Loucy (cell line): ENCODE measurements at regions not wholly inside any gene's neighbourhood (a gene's known extent, or its start where the extent isn't known, plus 50 kb on each side); places are given as distances from the start of the nearest gene placed in this dataset.

ENCODE experiments used
- H2AFZ ChIP-seq: fragments of 200-600 bp; sonication (generic); 2 replicates; pipeline ENCODE4 v1.6.0; 2016; ENCODE audit warnings: antibody characterized with exemption, mild to moderate bottlenecking, low read length, moderate library complexity
- H3F3A ChIP-seq: fragments of 200-600 bp; 2 replicates; pipeline ENCODE4 v1.6.0; 2016; ENCODE audit warnings: antibody characterized with exemption, low read depth, mild to moderate bottlenecking
- H3K27me3 ChIP-seq: fragments of 200-600 bp; sonication (generic); 2 replicates; pipeline ENCODE4 v1.6.1; 2014; ENCODE audit warnings: low read length, mild to moderate bottlenecking; ENCODE audit not compliant: insufficient read depth, poor library complexity, severe bottlenecking
- H3K36me3 ChIP-seq: fragments of 200-600 bp; sonication (generic); 2 replicates; pipeline ENCODE4 v1.6.1; 2016; ENCODE audit warnings: low read length; ENCODE audit not compliant: insufficient read depth
- H3K4me1 ChIP-seq: fragments of 200-600 bp; sonication (generic); 2 replicates; pipeline ENCODE4 v1.5.1; 2014; ENCODE audit warnings: low read length, mild to moderate bottlenecking; ENCODE audit not compliant: insufficient read depth, poor library complexity, severe bottlenecking
- H3K4me2 ChIP-seq: fragments of 200-600 bp; sonication (generic); 2 replicates; pipeline ENCODE4 v1.6.0; 2014; ENCODE audit warnings: antibody characterized with exemption, low read length, low read depth, mild to moderate bottlenecking; ENCODE audit not compliant: poor library complexity, severe bottlenecking
- H3K4me3 ChIP-seq: fragments of 200-600 bp; sonication (generic); 2 replicates; pipeline ENCODE4 v1.5.1; 2014; ENCODE audit warnings: low read length, mild to moderate bottlenecking, mixed read lengths; ENCODE audit not compliant: poor library complexity, severe bottlenecking
- H3K79me2 ChIP-seq: fragments of 200-600 bp; sonication (generic); 2 replicates; pipeline ENCODE4 v1.6.1; 2014; ENCODE audit warnings: low read length; ENCODE audit not compliant: insufficient read depth
- H3K9ac ChIP-seq: fragments of 200-600 bp; sonication (generic); 2 replicates; pipeline ENCODE4 v1.6.0; 2014; ENCODE audit warnings: mild to moderate bottlenecking, low read depth, low read length, moderate library complexity; ENCODE audit not compliant: poor library complexity, severe bottlenecking
- H3K9me2 ChIP-seq: fragments of 200-600 bp; sonication (generic); replicated peaks from 2 replicates; pipeline ENCODE4 v1.6.1; 2016; ENCODE audit warnings: low read depth, low read length, mixed read lengths
- H3K9me3 ChIP-seq: fragments of 200-600 bp; sonication (generic); 2 replicates; pipeline ENCODE4 v1.6.1; 2014; ENCODE audit warnings: mild to moderate bottlenecking, antibody characterized with exemption, low read length, low read depth; ENCODE audit not compliant: insufficient read depth
- H4K20me1 ChIP-seq: fragments of 200-600 bp; sonication (generic); 2 replicates; pipeline ENCODE4 v1.6.0; 2014; ENCODE audit warnings: antibody characterized with exemption, low read length, mild to moderate bottlenecking; ENCODE audit not compliant: insufficient read depth, poor library complexity, severe bottlenecking
- EZH2phosphoT487 ChIP-seq: fragments of 200-600 bp; IDR thresholded peaks from 2 replicates; pipeline ENCODE4 v1.6.1; 2018; ENCODE audit warnings: antibody characterized with exemption, mild to moderate bottlenecking, moderate library complexity, borderline replicate concordance
- TF ChIP-seq, protein P1 (sequence below): fragments of 200-600 bp; sonication (generic); conservative IDR thresholded peaks from 2 replicates; pipeline ENCODE4 v1.5.1; 2014; ENCODE audit warnings: mild to moderate bottlenecking, antibody characterized with exemption, low read length

DNA sequence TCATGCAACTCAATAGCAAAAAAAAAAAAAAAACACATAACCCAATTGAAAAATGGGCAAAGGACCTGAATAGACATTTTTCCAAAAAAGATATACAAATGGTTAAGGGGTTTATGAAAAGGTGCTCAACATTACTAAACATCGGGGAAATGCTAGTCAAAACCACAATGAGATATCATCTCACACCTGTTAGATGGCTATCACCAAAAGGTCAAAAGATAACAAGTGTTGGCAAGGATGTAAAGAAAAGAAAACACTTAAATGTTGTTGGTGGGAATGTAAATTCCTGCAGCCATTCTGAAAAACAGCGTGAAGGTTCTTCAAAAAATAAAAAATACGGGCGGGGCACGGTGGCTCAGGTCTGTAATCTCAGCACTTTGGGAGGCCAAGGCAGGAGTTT is 112.4 kb upstream of the CAB39 start:
- H3K4me3 ChIP-seq: no peak overlapping the region
- no peaks in the 10 kb centered on the region for H4K20me1 ChIP-seq
- no peaks in the 10 kb centered on the region for H3F3A ChIP-seq
- H3K36me3 ChIP-seq: no peaks in the 10 kb centered on the region
- H3K9ac ChIP-seq: no peak overlapping the region
- H3K79me2 ChIP-seq: no peaks in the 10 kb centered on the region
- no peak overlapping the region for H2AFZ ChIP-seq
- peaks cover 34% of the 10 kb centered on the region for H3K4me1 ChIP-seq
- no peaks in the 10 kb centered on the region for H3K9me3 ChIP-seq
- H3K4me2 ChIP-seq: no peak overlapping the region
- H3K27me3 ChIP-seq: no peaks in the 10 kb centered on the region
- H3K9me2 ChIP-seq: no peaks in the 10 kb centered on the region
- TF ChIP-seq EZH2phosphoT487: no peak
- TF ChIP-seq, protein P1, sequence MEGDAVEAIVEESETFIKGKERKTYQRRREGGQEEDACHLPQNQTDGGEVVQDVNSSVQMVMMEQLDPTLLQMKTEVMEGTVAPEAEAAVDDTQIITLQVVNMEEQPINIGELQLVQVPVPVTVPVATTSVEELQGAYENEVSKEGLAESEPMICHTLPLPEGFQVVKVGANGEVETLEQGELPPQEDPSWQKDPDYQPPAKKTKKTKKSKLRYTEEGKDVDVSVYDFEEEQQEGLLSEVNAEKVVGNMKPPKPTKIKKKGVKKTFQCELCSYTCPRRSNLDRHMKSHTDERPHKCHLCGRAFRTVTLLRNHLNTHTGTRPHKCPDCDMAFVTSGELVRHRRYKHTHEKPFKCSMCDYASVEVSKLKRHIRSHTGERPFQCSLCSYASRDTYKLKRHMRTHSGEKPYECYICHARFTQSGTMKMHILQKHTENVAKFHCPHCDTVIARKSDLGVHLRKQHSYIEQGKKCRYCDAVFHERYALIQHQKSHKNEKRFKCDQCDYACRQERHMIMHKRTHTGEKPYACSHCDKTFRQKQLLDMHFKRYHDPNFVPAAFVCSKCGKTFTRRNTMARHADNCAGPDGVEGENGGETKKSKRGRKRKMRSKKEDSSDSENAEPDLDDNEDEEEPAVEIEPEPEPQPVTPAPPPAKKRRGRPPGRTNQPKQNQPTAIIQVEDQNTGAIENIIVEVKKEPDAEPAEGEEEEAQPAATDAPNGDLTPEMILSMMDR: no peak

- H3K4me2 ChIP-seq: no peak overlapping the region
- no peak overlapping the region for H3K9ac ChIP-seq
- H3K4me1 ChIP-seq: peaks cover 34% of the 10 kb centered on the region
Observed at GRCh38 chr2:230600881-230601280, 111.8 kb upstream of the CAB39 start.

GRCh38 chr2:230601510-230601909 is 111.1 kb upstream of the CAB39 start:
- H3K9me2 ChIP-seq: no peaks in the 10 kb centered on the region
- H3K4me1 ChIP-seq: peaks cover 34% of the 10 kb centered on the region
- H3K36me3 ChIP-seq: no peaks in the 10 kb centered on the region
- H3K27me3 ChIP-seq: no peaks in the 10 kb centered on the region
- H4K20me1 ChIP-seq: no peaks in the 10 kb centered on the region
- no peak overlapping the region for H3K9ac ChIP-seq
- TF ChIP-seq EZH2phosphoT487: no peak
- TF ChIP-seq, protein P1: no peak
- no peak overlapping the region for H3K4me2 ChIP-seq
- no peaks in the 10 kb centered on the region for H3K79me2 ChIP-seq
- H3K9me3 ChIP-seq: no peaks in the 10 kb centered on the region
- no peaks in the 10 kb centered on the region for H3F3A ChIP-seq
- H3K4me3 ChIP-seq: no peak overlapping the region
- H2AFZ ChIP-seq: no peak overlapping the region

More at GRCh38 chr2:230600881-230601280, 111.8 kb upstream of the CAB39 start:
- no peaks in the 10 kb centered on the region for H3K9me3 ChIP-seq
- TF ChIP-seq EZH2phosphoT487: no peak
- TF ChIP-seq, protein P1: no peak
- no peaks in the 10 kb centered on the region for H3K9me2 ChIP-seq
- H3K4me3 ChIP-seq: no peak overlapping the region
- H3K36me3 ChIP-seq: no peaks in the 10 kb centered on the region
- H4K20me1 ChIP-seq: no peaks in the 10 kb centered on the region
- H3K27me3 ChIP-seq: no peaks in the 10 kb centered on the region
- H3K79me2 ChIP-seq: no peaks in the 10 kb centered on the region
- no peak overlapping the region for H2AFZ ChIP-seq
- no peaks in the 10 kb centered on the region for H3F3A ChIP-seq
